ENCODE measurements at regions not wholly inside any gene's neighbourhood (a gene's known extent, or its start where the extent isn't known, plus 50 kb on each side); places are given as distances from the start of the nearest gene placed in this dataset.

- Histone ChIP-seq H3K4me3 (ENCODE audit: low read length) (no peak overlapping the region), H3K9me3 (replicated peaks; ENCODE audit: control insufficient read depth, low read depth, low read length) (no peaks in the 10 kb centered on the region), H3K27ac (ENCODE audit: low read length) (no peak overlapping the region), H3K4me1 (ENCODE audit: control insufficient read depth, insufficient read depth, low read length) (no peaks in the 10 kb centered on the region), H3K27me3 (ENCODE audit: control insufficient read depth, insufficient read depth, low read length) (peaks cover 2% of the 10 kb centered on the region), H3K36me3 (ENCODE audit: control insufficient read depth, insufficient read depth, low read length) (no peaks in the 10 kb centered on the region)
- 72% methylated on average over 11 of the region's 11 CpGs for WGBS (ENCODE audit: insufficient coverage)
- no peak for DNase-seq
Measured at GRCh38 chr5:2576823-2577222, 174.7 kb downstream of the IRX2 start.

- no CpG with 5 or more reads among the region's 1 CpG for WGBS (ENCODE audit: insufficient coverage)
- Histone ChIP-seq H3K36me3 (ENCODE audit: control insufficient read depth, insufficient read depth, low read length) (no peaks in the 10 kb centered on the region), H3K4me1 (ENCODE audit: control insufficient read depth, insufficient read depth, low read length) (no peaks in the 10 kb centered on the region), H3K27ac (ENCODE audit: low read length) (no peak overlapping the region), H3K4me3 (ENCODE audit: low read length) (no peak overlapping the region), H3K9me3 (replicated peaks; ENCODE audit: control insufficient read depth, low read depth, low read length) (no peaks in the 10 kb centered on the region), H3K27me3 (ENCODE audit: control insufficient read depth, insufficient read depth, low read length) (peaks cover 2% of the 10 kb centered on the region)
- no peak for DNase-seq
Measured at GRCh38 chr5:2575871-2576270, 175.6 kb downstream of the IRX2 start.

- WGBS (ENCODE audit: insufficient coverage), result 9% methylated on average over 3 of the region's 3 CpGs
- Histone ChIP-seq H3K36me3 (ENCODE audit: control insufficient read depth, insufficient read depth, low read length) (no peaks in the 10 kb centered on the region), H3K4me1 (ENCODE audit: control insufficient read depth, insufficient read depth, low read length) (no peaks in the 10 kb centered on the region), H3K4me3 (ENCODE audit: low read length) (no peak overlapping the region), H3K27me3 (ENCODE audit: control insufficient read depth, insufficient read depth, low read length) (peaks cover 2% of the 10 kb centered on the region), H3K9me3 (replicated peaks; ENCODE audit: control insufficient read depth, low read depth, low read length) (no peaks in the 10 kb centered on the region), H3K27ac (ENCODE audit: low read length) (no peak overlapping the region)
- no peak for DNase-seq
Measured at GRCh38 chr5:2575292-2575691, 176.2 kb downstream of the IRX2 start.

GRCh38 chr5:2574155-2574554 lies 177.3 kb downstream of the IRX2 start:
- H3K4me3 ChIP-seq (ENCODE audit: low read length), result no peak overlapping the region
- WGBS (ENCODE audit: insufficient coverage), result 77% methylated on average over 2 of the region's 5 CpGs
- H3K27me3 ChIP-seq (ENCODE audit: control insufficient read depth, insufficient read depth, low read length), result peaks cover 2% of the 10 kb centered on the region
- H3K9me3 ChIP-seq (replicated peaks; ENCODE audit: control insufficient read depth, low read depth, low read length), result no peaks in the 10 kb centered on the region
- no peaks in the 10 kb centered on the region for H3K4me1 ChIP-seq (ENCODE audit: control insufficient read depth, insufficient read depth, low read length)
- no peak for DNase-seq
- no peaks in the 10 kb centered on the region for H3K36me3 ChIP-seq (ENCODE audit: control insufficient read depth, insufficient read depth, low read length)
- H3K27ac ChIP-seq (ENCODE audit: low read length), result no peak overlapping the region

GRCh38 chr5:2570586-2570985 lies 180.9 kb downstream of the IRX2 start:
- Histone ChIP-seq H3K27ac (ENCODE audit: low read length) (no peak overlapping the region), H3K27me3 (ENCODE audit: control insufficient read depth, insufficient read depth, low read length) (peaks cover 2% of the 10 kb centered on the region), H3K4me3 (ENCODE audit: low read length) (no peak overlapping the region), H3K4me1 (ENCODE audit: control insufficient read depth, insufficient read depth, low read length) (no peaks in the 10 kb centered on the region), H3K36me3 (ENCODE audit: control insufficient read depth, insufficient read depth, low read length) (no peaks in the 10 kb centered on the region), H3K9me3 (replicated peaks; ENCODE audit: control insufficient read depth, low read depth, low read length) (no peaks in the 10 kb centered on the region)
- no peak for DNase-seq
- 58% methylated on average over 2 of the region's 10 CpGs for WGBS (ENCODE audit: insufficient coverage)

GRCh38 chr5:2569774-2570542 lies 181.5 kb downstream of the IRX2 start:
- Histone ChIP-seq H3K4me3 (ENCODE audit: low read length) (no peak overlapping the region), H3K27me3 (ENCODE audit: control insufficient read depth, insufficient read depth, low read length) (peaks cover 2% of the 10 kb centered on the region), H3K9me3 (replicated peaks; ENCODE audit: control insufficient read depth, low read depth, low read length) (no peaks in the 10 kb centered on the region), H3K36me3 (ENCODE audit: control insufficient read depth, insufficient read depth, low read length) (no peaks in the 10 kb centered on the region), H3K27ac (ENCODE audit: low read length) (no peak overlapping the region), H3K4me1 (ENCODE audit: control insufficient read depth, insufficient read depth, low read length) (no peaks in the 10 kb centered on the region)
- DNase-seq, result no peak
- 81% methylated on average over 14 of the region's 15 CpGs for WGBS (ENCODE audit: insufficient coverage)

GRCh38 chr5:2569176-2569575 lies 182.3 kb downstream of the IRX2 start:
- Histone ChIP-seq H3K4me1 (ENCODE audit: control insufficient read depth, insufficient read depth, low read length) (no peaks in the 10 kb centered on the region), H3K36me3 (ENCODE audit: control insufficient read depth, insufficient read depth, low read length) (no peaks in the 10 kb centered on the region), H3K4me3 (ENCODE audit: low read length) (no peak overlapping the region), H3K27ac (ENCODE audit: low read length) (no peak overlapping the region), H3K27me3 (ENCODE audit: control insufficient read depth, insufficient read depth, low read length) (no peaks in the 10 kb centered on the region), H3K9me3 (replicated peaks; ENCODE audit: control insufficient read depth, low read depth, low read length) (no peaks in the 10 kb centered on the region)
- WGBS (ENCODE audit: insufficient coverage), result 64% methylated on average over 8 of the region's 10 CpGs
- no peak for DNase-seq

- no peak for DNase-seq
- H3K4me3 ChIP-seq (ENCODE audit: low read length), result no peak overlapping the region
- no peaks in the 10 kb centered on the region for H3K4me1 ChIP-seq (ENCODE audit: control insufficient read depth, insufficient read depth, low read length)
- H3K27me3 ChIP-seq (ENCODE audit: control insufficient read depth, insufficient read depth, low read length), result no peaks in the 10 kb centered on the region
- 83% methylated on average over 1 of the region's 3 CpGs for WGBS (ENCODE audit: insufficient coverage)
- H3K9me3 ChIP-seq (replicated peaks; ENCODE audit: control insufficient read depth, low read depth, low read length), result no peaks in the 10 kb centered on the region
- H3K36me3 ChIP-seq (ENCODE audit: control insufficient read depth, insufficient read depth, low read length), result no peaks in the 10 kb centered on the region
- no peak overlapping the region for H3K27ac ChIP-seq (ENCODE audit: low read length)
Measured at GRCh38 chr5:2566284-2566683, 185.2 kb downstream of the IRX2 start.

- no peaks in the 10 kb centered on the region for H3K36me3 ChIP-seq (ENCODE audit: control insufficient read depth, insufficient read depth, low read length)
- no peak overlapping the region for H3K27ac ChIP-seq (ENCODE audit: low read length)
- H3K4me1 ChIP-seq (ENCODE audit: control insufficient read depth, insufficient read depth, low read length), result no peaks in the 10 kb centered on the region
- 77% methylated on average over 5 of the region's 6 CpGs for WGBS (ENCODE audit: insufficient coverage)
- DNase-seq, result no peak
- H3K9me3 ChIP-seq (replicated peaks; ENCODE audit: control insufficient read depth, low read depth, low read length), result no peaks in the 10 kb centered on the region
- no peak overlapping the region for H3K4me3 ChIP-seq (ENCODE audit: low read length)
- no peaks in the 10 kb centered on the region for H3K27me3 ChIP-seq (ENCODE audit: control insufficient read depth, insufficient read depth, low read length)
Measured at GRCh38 chr5:2565147-2565546, 186.3 kb downstream of the IRX2 start.

GRCh38 chr5:2563046-2563445 lies 188.4 kb downstream of the IRX2 start:
- Histone ChIP-seq H3K36me3 (ENCODE audit: control insufficient read depth, insufficient read depth, low read length) (no peaks in the 10 kb centered on the region), H3K9me3 (replicated peaks; ENCODE audit: control insufficient read depth, low read depth, low read length) (no peaks in the 10 kb centered on the region), H3K27ac (ENCODE audit: low read length) (no peak overlapping the region), H3K4me1 (ENCODE audit: control insufficient read depth, insufficient read depth, low read length) (no peaks in the 10 kb centered on the region), H3K27me3 (ENCODE audit: control insufficient read depth, insufficient read depth, low read length) (no peaks in the 10 kb centered on the region), H3K4me3 (ENCODE audit: low read length) (no peak overlapping the region)
- 88% methylated on average over 5 of the region's 6 CpGs for WGBS (ENCODE audit: insufficient coverage)
- DNase-seq, result no peak

GRCh38 chr5:2562036-2562435 lies 189.4 kb downstream of the IRX2 start:
- DNase-seq, result no peak
- H3K4me1 ChIP-seq (ENCODE audit: control insufficient read depth, insufficient read depth, low read length), result no peaks in the 10 kb centered on the region
- no peak overlapping the region for H3K4me3 ChIP-seq (ENCODE audit: low read length)
- WGBS (ENCODE audit: insufficient coverage), result 82% methylated on average over 7 of the region's 13 CpGs
- H3K36me3 ChIP-seq (ENCODE audit: control insufficient read depth, insufficient read depth, low read length), result no peaks in the 10 kb centered on the region
- no peaks in the 10 kb centered on the region for H3K9me3 ChIP-seq (replicated peaks; ENCODE audit: control insufficient read depth, low read depth, low read length)
- no peak overlapping the region for H3K27ac ChIP-seq (ENCODE audit: low read length)
- H3K27me3 ChIP-seq (ENCODE audit: control insufficient read depth, insufficient read depth, low read length), result no peaks in the 10 kb centered on the region
